CD4-positive, alpha-beta T cell (primary cell): ENCODE measurements at regions not wholly inside any gene's neighbourhood (a gene's known extent, or its start where the extent isn't known, plus 50 kb on each side); places are given as distances from the start of the nearest gene placed in this dataset.

ENCODE experiments used
- ATAC-seq: fragments of 200-7000 bp; cut with Tn5 transposase; one replicate; pipeline ENCODE4 v1.10.0; 2022; ENCODE audit warnings: mild to moderate bottlenecking; ENCODE audit not compliant: poor library complexity
- CTCF ChIA-PET: fragments of 350-600 bp; sonication (Branson Sonifier 250); formaldehyde crosslinking; loops from one replicate; lab custom pipeline; 2021; ENCODE audit warnings: antibody characterized with exemption, inconsistent platforms; lab: Charles Lee
- POLR2A ChIA-PET: fragments of 350-600 bp; sonication (Branson Sonifier 250); formaldehyde crosslinking; loops from one replicate; lab custom pipeline; 2021; ENCODE audit warnings: antibody characterized with exemption, inconsistent platforms; lab: Charles Lee
- DNase-seq, 14 experiments: peaks; one replicate each; pipeline ENCODE4 v3.0.0-alpha.2; 2013 to 2020; ENCODE audit warnings: mixed read lengths in 2 of 14
- H3K27ac ChIP-seq, 2 donors: one replicate each; pipeline versions ENCODE4 v1.5.1 to v1.7.0; 2013; ENCODE audit warnings: low read length in 2 of 2, low read depth in 1 of 2, mild to moderate bottlenecking in 1 of 2
- H3K27me3 ChIP-seq, 2 experiments: 1 replicate in 1 of 2; 2 replicates in 1 of 2; pipeline versions ENCODE4 v1.6.1 to v1.7.0; 2013; ENCODE audit warnings: low read length in 2 of 2, control low read depth in 1 of 2, mild to moderate bottlenecking in 1 of 2, moderate library complexity in 1 of 2; ENCODE audit not compliant: insufficient read depth in 2 of 2, control insufficient read depth in 1 of 2
- H3K36me3 ChIP-seq: one replicate; pipeline ENCODE4 v1.6.1; 2013; ENCODE audit warnings: low read length, control low read depth; ENCODE audit not compliant: insufficient read depth
- H3K4me1 ChIP-seq: one replicate; pipeline ENCODE4 v1.6.1; 2013; ENCODE audit warnings: low read length, control low read depth; ENCODE audit not compliant: insufficient read depth
- H3K4me3 ChIP-seq: one replicate; pipeline ENCODE4 v1.5.1; 2013; ENCODE audit warnings: mild to moderate bottlenecking, low read length, moderate library complexity
- H3K9me3 ChIP-seq, 2 experiments: 1 replicate in 1 of 2; 2 replicates in 1 of 2; pipeline versions ENCODE4 v1.6.1 to v1.7.0; 2013; ENCODE audit warnings: low read length in 2 of 2, mild to moderate bottlenecking in 2 of 2, control low read depth in 1 of 2, moderate library complexity in 1 of 2; ENCODE audit not compliant: control insufficient read depth in 1 of 2, insufficient read depth in 1 of 2
- H3K27ac Mint-ChIP-seq: one replicate; pipeline ENCODE4 v1.8.0; 2020; ENCODE audit warnings: mixed read lengths
- H3K27me3 Mint-ChIP-seq: one replicate; pipeline ENCODE4 v1.8.0; 2021; ENCODE audit warnings: mixed read lengths
- H3K36me3 Mint-ChIP-seq: one replicate; pipeline ENCODE4 v1.8.0; 2021; ENCODE audit warnings: low read depth, mixed read lengths
- H3K4me1 Mint-ChIP-seq: one replicate; pipeline ENCODE4 v1.8.0; 2021; ENCODE audit warnings: low read depth, mixed read lengths
- H3K4me3 Mint-ChIP-seq: one replicate; pipeline ENCODE4 v1.8.0; 2020; ENCODE audit warnings: mild to moderate bottlenecking, mixed read lengths
- H3K9me3 Mint-ChIP-seq: one replicate; pipeline ENCODE4 v1.8.0; 2020; ENCODE audit warnings: mixed read lengths
- intact Hi-C, 2 experiments: fragments of 100-400 bp; cut with DNase I in 1 of 2; cut with micrococcal nuclease in 1 of 2; formaldehyde crosslinking; loops; one replicate each; pipeline versions ENCODE4 v1.15.1 to v1.9.0; 2023 to 2025; cut with DNase I, micrococcal nuclease
- TF ChIP-seq, protein P1 (sequence below): fragments of 200-600 bp; IDR thresholded peaks from one replicate; pipeline ENCODE4 v1.8.0; 2022; ENCODE audit warnings: antibody characterized with exemption, mild to moderate bottlenecking

DNA sequence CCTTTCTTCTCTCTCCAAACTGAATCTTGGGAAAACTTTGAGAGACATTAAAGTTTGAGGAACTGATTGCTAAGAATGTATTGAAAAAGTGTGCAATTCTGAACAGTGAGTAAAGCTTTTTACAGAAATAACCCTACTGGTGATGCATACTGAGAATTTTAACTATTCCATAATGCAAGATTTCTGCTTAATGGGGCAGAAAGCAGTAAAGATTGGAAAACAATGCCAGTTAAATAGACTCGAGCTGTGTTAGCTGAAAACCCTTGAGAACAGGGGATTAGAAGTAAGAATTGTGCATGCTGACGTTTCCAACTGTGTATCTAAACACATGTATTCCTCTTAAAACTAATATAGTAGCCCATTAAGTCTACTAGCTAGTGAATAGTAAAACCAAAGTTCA, 1500.2 kb upstream of the PRMT6 start:
- H3K4me1 Mint-ChIP-seq, result no peaks in the 10 kb centered on the region
- peaks cover 19% of the 10 kb centered on the region for H3K9me3 Mint-ChIP-seq
- H3K4me3 Mint-ChIP-seq, result no peak overlapping the region
- peaks cover 0 to 5% of the 10 kb centered on the region in 2 experiments for H3K9me3 ChIP-seq
- intact Hi-C loops, result no loop called here
- DNase-seq, result no peak
- TF ChIP-seq, protein P1, sequence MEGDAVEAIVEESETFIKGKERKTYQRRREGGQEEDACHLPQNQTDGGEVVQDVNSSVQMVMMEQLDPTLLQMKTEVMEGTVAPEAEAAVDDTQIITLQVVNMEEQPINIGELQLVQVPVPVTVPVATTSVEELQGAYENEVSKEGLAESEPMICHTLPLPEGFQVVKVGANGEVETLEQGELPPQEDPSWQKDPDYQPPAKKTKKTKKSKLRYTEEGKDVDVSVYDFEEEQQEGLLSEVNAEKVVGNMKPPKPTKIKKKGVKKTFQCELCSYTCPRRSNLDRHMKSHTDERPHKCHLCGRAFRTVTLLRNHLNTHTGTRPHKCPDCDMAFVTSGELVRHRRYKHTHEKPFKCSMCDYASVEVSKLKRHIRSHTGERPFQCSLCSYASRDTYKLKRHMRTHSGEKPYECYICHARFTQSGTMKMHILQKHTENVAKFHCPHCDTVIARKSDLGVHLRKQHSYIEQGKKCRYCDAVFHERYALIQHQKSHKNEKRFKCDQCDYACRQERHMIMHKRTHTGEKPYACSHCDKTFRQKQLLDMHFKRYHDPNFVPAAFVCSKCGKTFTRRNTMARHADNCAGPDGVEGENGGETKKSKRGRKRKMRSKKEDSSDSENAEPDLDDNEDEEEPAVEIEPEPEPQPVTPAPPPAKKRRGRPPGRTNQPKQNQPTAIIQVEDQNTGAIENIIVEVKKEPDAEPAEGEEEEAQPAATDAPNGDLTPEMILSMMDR, result no peak
- H3K36me3 Mint-ChIP-seq, result no peaks in the 10 kb centered on the region
- no peak overlapping the region for H3K27ac ChIP-seq
- no peaks in the 10 kb centered on the region for H3K27me3 ChIP-seq
- H3K4me1 ChIP-seq, result no peaks in the 10 kb centered on the region
- ChIA-PET POLR2A (no interaction called here), CTCF (no interaction called here)
- H3K36me3 ChIP-seq, result no peaks in the 10 kb centered on the region
- ATAC-seq, result no peak
- H3K27me3 Mint-ChIP-seq, result no peaks in the 10 kb centered on the region
- no peak overlapping the region for H3K4me3 ChIP-seq
- no peak overlapping the region for H3K27ac Mint-ChIP-seq

DNA sequence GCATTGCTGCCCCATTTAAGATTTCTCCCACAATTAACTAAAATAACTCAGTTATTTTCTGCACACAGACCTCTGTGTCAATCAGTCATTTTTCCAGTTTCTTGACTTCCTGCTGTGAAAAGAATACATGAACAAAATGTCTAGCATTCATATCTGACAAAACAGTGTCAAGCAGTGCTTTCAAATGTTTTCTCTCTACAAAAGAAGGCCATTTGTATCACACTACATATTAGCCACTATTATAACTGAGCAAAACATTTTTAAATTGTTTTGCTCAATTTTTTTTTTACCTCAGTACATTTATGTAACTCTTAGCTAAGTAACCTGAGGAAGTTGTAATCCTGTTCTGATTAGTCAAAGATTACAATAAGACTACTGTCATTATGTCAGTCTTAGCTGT, 1498.5 kb upstream of the PRMT6 start:
- Histone ChIP-seq H3K9me3 (peaks cover 0 to 4% of the 10 kb centered on the region in 2 experiments), H3K27ac (no peak overlapping the region), H3K4me3 (no peak overlapping the region), H3K27me3 (no peaks in the 10 kb centered on the region), H3K36me3 (no peaks in the 10 kb centered on the region), H3K4me1 (no peaks in the 10 kb centered on the region)
- TF ChIP-seq, protein P1, result no peak
- ChIA-PET POLR2A (no interaction called here), CTCF (no interaction called here)
- ATAC-seq (no peak), DNase-seq (no peak)
- Mint-ChIP-seq H3K27me3 (no peaks in the 10 kb centered on the region), H3K4me3 (no peak overlapping the region), H3K27ac (no peak overlapping the region), H3K9me3 (peaks cover 19% of the 10 kb centered on the region), H3K4me1 (no peaks in the 10 kb centered on the region), H3K36me3 (no peaks in the 10 kb centered on the region)
- intact Hi-C loops, result no loop called here

- Histone ChIP-seq H3K36me3 (no peaks in the 10 kb centered on the region), H3K4me1 (no peaks in the 10 kb centered on the region), H3K27me3 (no peaks in the 10 kb centered on the region), H3K27ac (no peak overlapping the region), H3K9me3 (no peaks in the 10 kb centered on the region), H3K4me3 (no peak overlapping the region)
- POLR2A ChIA-PET, result no interaction called here
- no peak for ATAC-seq
- H3K36me3 Mint-ChIP-seq, result no peaks in the 10 kb centered on the region
- intact Hi-C loops, result no loop called here
- no peak for DNase-seq
- H3K4me1 Mint-ChIP-seq, result no peaks in the 10 kb centered on the region
- TF ChIP-seq, protein P1, result no peak
- no peaks in the 10 kb centered on the region for H3K27me3 Mint-ChIP-seq
- CTCF ChIA-PET, result no interaction called here
- H3K4me3 Mint-ChIP-seq, result no peak overlapping the region
- H3K9me3 Mint-ChIP-seq, result peaks cover 21% of the 10 kb centered on the region
- H3K27ac Mint-ChIP-seq, result no peak overlapping the region
Observed at GRCh38 chr1:105565006-105565405, 1491.5 kb upstream of the PRMT6 start.
